Ectodermal cell (in vitro differentiated cells): ENCODE measurements at regions not wholly inside any gene's neighbourhood (a gene's known extent, or its start where the extent isn't known, plus 50 kb on each side); places are given as distances from the start of the nearest gene placed in this dataset.

Source experiments
- H3K27ac ChIP-seq: 2 replicates; pipeline ENCODE4 v1.7.0; 2013; ENCODE audit warnings: mild to moderate bottlenecking, low read depth, low read length; ENCODE audit not compliant: insufficient read depth, poor library complexity, severe bottlenecking
- H3K27me3 ChIP-seq: 2 replicates; pipeline ENCODE4 v1.7.0; 2013; ENCODE audit warnings: mild to moderate bottlenecking, low read length; ENCODE audit not compliant: insufficient read depth, control insufficient read depth, poor library complexity, severe bottlenecking
- H3K36me3 ChIP-seq: one replicate; pipeline ENCODE4 v1.7.0; 2013; ENCODE audit warnings: low read length; ENCODE audit not compliant: control insufficient read depth, insufficient read depth
- H3K4me1 ChIP-seq: one replicate; pipeline ENCODE4 v1.7.0; 2013; ENCODE audit warnings: low read length; ENCODE audit not compliant: control insufficient read depth, insufficient read depth
- H3K4me3 ChIP-seq: 2 replicates; pipeline ENCODE4 v1.7.0; 2013; ENCODE audit warnings: low read depth, low read length, control low read depth; ENCODE audit not compliant: insufficient read depth
- H3K9me3 ChIP-seq: 2 replicates; pipeline ENCODE4 v1.7.0; 2013; ENCODE audit warnings: mild to moderate bottlenecking, low read length, moderate library complexity; ENCODE audit not compliant: control insufficient read depth
- WGBS, 2 experiments: methylation state at CpG; one replicate each; pipeline ENCODE4 v1.1.7; 2013; ENCODE audit warnings: missing lambda C conversion rate in 2 of 2; 5-methylcytosine and 5-hydroxymethylcytosine counted together

DNA sequence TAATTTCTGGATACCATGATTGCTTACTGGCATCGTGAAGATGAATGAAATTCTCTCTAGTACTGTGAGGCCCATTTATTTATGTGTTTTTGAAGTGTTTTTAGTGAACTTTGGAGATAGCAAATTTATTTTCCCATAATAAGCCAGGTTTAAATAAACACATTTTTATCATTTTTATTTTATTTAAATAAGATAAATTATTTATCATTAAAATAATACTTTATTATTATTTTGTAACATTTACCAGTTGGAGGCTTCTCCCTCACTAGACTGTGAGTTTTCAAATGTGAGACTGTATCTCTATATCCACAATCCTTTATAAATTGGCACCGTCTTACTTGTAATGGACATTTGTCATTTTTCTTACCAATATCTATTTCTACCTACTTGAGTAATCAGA, 351.7 kb downstream of the METTL15 start:
- Histone ChIP-seq H3K36me3 (no peaks in the 10 kb centered on the region), H3K27me3 (no peaks in the 10 kb centered on the region), H3K4me1 (no peaks in the 10 kb centered on the region), H3K9me3 (no peaks in the 10 kb centered on the region), H3K4me3 (no peak overlapping the region), H3K27ac (no peak overlapping the region)
- WGBS, 2 experiments, result 94 to 98% methylated on average over 2 of the region's 2 CpGs

DNA sequence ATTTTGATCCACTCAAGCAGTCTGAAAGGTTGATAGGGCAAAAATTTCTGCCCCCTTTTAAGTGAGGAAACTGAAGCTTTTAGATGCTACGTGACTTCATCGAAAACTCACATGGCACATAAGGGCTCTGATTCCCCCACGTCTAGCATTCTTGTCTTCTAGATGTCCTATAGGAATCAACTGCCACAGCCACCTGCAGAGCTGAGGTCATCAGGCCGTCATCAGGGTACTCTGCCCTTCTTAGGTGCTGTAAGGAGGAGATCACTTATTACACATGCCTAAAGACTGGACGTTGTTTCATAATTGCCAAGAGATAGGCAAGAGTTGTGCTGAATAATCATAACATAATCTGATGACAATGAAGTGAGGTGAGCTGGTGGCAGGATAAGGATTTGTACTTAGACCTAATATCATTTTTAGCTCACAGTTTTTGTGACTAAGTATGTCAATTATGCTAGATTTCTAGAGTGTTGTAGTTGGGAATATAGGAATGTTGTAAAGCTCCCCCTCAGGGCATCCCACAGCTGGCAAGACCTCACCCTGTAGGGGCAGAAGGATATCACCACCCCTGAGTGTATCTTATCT, 349.4 kb downstream of the METTL15 start:
- Histone ChIP-seq H3K4me1 (no peaks in the 10 kb centered on the region), H3K9me3 (no peaks in the 10 kb centered on the region), H3K36me3 (no peaks in the 10 kb centered on the region), H3K4me3 (no peak overlapping the region), H3K27me3 (no peaks in the 10 kb centered on the region), H3K27ac (no peak overlapping the region)
- WGBS, 2 experiments, result 86 to 87% methylated on average over 5 of the region's 5 CpGs

DNA sequence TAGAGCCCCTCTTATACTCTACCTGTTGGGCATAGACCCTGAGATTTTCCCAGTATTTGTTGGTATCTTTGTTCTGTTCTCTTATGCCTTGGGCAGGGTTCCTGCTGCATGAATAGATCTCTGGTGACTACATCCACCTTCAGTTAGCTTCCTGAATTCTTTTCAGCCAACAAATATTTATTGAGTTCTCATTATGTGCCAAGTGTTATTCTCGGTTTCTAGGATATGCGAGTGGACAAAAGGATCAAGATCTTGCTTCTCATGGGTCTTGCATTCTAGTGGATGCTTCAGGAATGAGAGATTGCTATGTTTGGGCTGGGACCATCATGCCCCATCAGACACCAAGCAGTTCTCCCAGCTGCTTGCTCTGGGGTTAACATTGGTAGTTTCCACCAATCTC, 340.0 kb downstream of the METTL15 start:
- no peaks in the 10 kb centered on the region for H3K9me3 ChIP-seq

DNA sequence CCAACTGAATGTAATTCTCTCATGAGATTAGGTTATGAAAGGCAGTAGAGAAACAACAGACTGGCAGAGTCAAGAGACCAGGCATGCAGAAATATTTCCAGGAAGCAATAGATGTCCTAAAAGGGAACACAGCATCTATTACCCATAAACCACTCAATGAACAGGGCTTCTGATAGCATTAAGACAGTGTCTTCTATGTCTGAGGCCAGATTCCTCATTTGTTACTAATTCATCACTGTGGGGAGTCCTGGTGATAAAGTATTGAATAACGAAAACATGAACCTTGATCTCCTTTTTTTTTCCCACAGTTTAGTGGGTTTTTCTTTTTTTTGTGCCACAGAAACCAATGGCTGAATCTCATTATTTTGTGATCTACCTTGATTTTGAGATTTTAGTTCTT, 339.0 kb downstream of the METTL15 start:
- H3K36me3 ChIP-seq, result no peaks in the 10 kb centered on the region
- H3K27me3 ChIP-seq, result no peaks in the 10 kb centered on the region
- H3K4me1 ChIP-seq, result no peaks in the 10 kb centered on the region
- H3K4me3 ChIP-seq, result no peak overlapping the region
- no peaks in the 10 kb centered on the region for H3K9me3 ChIP-seq
- WGBS, 2 experiments, result 88 to 96% methylated on average over 1 of the region's 1 CpG
- no peak overlapping the region for H3K27ac ChIP-seq

More for the DNA sequence above, 340.0 kb downstream of the METTL15 start:
- 95 to 97% methylated on average over 2 of the region's 2 CpGs for WGBS, 2 experiments
- no peaks in the 10 kb centered on the region for H3K36me3 ChIP-seq
- H3K4me1 ChIP-seq, result no peaks in the 10 kb centered on the region
- H3K27ac ChIP-seq, result no peak overlapping the region
- no peaks in the 10 kb centered on the region for H3K27me3 ChIP-seq
- no peak overlapping the region for H3K4me3 ChIP-seq

GRCh38 chr11:28442131-28442530, 333.9 kb downstream of the METTL15 start:
- 89 to 90% methylated on average over 2 of the region's 2 CpGs for WGBS, 2 experiments
- no peak overlapping the region for H3K27ac ChIP-seq
- no peaks in the 10 kb centered on the region for H3K4me1 ChIP-seq
- H3K9me3 ChIP-seq, result no peaks in the 10 kb centered on the region
- no peaks in the 10 kb centered on the region for H3K36me3 ChIP-seq
- no peak overlapping the region for H3K4me3 ChIP-seq
- no peaks in the 10 kb centered on the region for H3K27me3 ChIP-seq

- no peaks in the 10 kb centered on the region for H3K9me3 ChIP-seq
- no peaks in the 10 kb centered on the region for H3K36me3 ChIP-seq
- H3K4me1 ChIP-seq, result no peaks in the 10 kb centered on the region
- no peaks in the 10 kb centered on the region for H3K27me3 ChIP-seq
- no peak overlapping the region for H3K4me3 ChIP-seq
- H3K27ac ChIP-seq, result no peak overlapping the region
- WGBS, 2 experiments, result 94 to 95% methylated on average over 3 to 4 of the region's 4 CpGs
These were observed 331.2 kb downstream of the METTL15 start for GRCh38 chr11:28439403-28439802.

DNA sequence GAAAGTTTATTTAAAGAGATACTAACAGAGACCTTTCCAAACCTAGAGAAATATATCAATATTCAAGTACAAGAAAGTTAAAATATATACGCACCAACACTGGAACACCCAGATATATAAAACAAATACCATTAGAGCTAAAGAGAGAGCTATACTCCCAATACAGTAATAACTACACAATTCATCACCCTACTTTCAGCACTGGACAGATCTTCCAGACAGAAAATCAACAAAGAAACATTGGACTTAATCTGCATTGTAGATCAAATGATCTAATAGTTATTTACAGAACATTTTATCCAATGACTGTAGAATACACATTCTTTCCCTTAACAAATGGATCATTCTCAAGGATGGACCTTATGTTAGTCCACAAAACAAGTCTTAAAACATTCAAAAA, 311.9 kb downstream of the METTL15 start:
- 90 to 100% methylated on average over 1 of the region's 1 CpG for WGBS, 2 experiments
- no peak overlapping the region for H3K27ac ChIP-seq
- no peaks in the 10 kb centered on the region for H3K36me3 ChIP-seq
- no peaks in the 10 kb centered on the region for H3K9me3 ChIP-seq
- H3K4me1 ChIP-seq, result peaks cover 7% of the 10 kb centered on the region
- no peaks in the 10 kb centered on the region for H3K27me3 ChIP-seq
- no peak overlapping the region for H3K4me3 ChIP-seq

GRCh38 chr11:28417601-28418323, 309.6 kb downstream of the METTL15 start:
- H3K9me3 ChIP-seq, result no peaks in the 10 kb centered on the region
- peaks cover 7% of the 10 kb centered on the region for H3K4me1 ChIP-seq
- no peaks in the 10 kb centered on the region for H3K36me3 ChIP-seq
- H3K27me3 ChIP-seq, result no peaks in the 10 kb centered on the region
- no peak overlapping the region for H3K27ac ChIP-seq
- 89% methylated on average over 5 of the region's 5 CpGs for WGBS, 2 experiments
- no peak overlapping the region for H3K4me3 ChIP-seq

DNA sequence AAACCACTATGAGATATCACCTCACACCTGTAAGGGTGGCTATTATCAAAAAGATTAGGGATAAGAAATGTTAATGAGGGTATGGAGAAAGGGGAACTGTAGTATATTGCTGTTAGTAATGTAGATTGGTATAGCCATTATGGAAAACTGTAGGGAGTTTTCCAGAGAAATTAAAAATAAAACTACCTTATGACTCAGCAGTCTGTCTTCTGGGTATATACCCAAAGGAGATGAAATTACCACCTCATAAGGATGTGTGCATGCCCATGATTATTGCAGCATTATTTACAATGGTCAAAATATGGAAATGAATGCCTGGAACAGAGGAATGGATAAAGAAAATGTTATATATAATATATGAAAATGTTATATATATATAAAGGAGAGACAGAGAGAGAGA, 303.8 kb downstream of the METTL15 start:
- no peaks in the 10 kb centered on the region for H3K36me3 ChIP-seq
- no peaks in the 10 kb centered on the region for H3K27me3 ChIP-seq
- H3K4me1 ChIP-seq, result no peaks in the 10 kb centered on the region
- no peaks in the 10 kb centered on the region for H3K9me3 ChIP-seq
- no peak overlapping the region for H3K4me3 ChIP-seq
- H3K27ac ChIP-seq, result no peak overlapping the region

DNA sequence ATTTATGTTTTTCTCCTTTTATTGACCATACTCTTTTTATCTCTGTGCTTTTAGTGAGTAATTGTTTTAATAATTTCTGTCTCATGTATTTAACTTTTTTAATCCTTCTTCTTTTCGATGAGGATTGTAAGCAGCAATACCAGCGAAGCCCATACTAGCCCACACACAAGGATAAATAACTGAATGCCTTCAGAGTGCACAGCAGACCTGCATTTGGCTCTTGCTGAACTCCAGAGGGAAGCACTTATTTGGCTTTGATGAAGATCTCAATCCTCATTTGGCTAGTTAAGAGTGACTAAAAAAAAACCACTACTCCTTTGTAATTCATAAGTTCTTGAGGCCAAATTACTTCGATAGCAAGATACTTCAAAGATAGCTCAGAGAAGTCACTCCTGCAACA, 293.3 kb downstream of the METTL15 start:
- no peaks in the 10 kb centered on the region for H3K27me3 ChIP-seq
- no peak overlapping the region for H3K27ac ChIP-seq
- H3K36me3 ChIP-seq, result no peaks in the 10 kb centered on the region
- WGBS, 2 experiments, result 95 to 100% methylated on average over 3 of the region's 3 CpGs
- no peaks in the 10 kb centered on the region for H3K4me1 ChIP-seq
- H3K4me3 ChIP-seq, result no peak overlapping the region
- no peaks in the 10 kb centered on the region for H3K9me3 ChIP-seq
